Right hindlimb (tissue), 1 donor: ENCODE measurements at regions not wholly inside any gene's neighbourhood (a gene's known extent, or its start where the extent isn't known, plus 50 kb on each side); places are given as distances from the start of the nearest gene placed in this dataset.
"Not testable (repeated sequence)": the region's sequence is repeated elsewhere in the genome, so short reads cannot be mapped to it uniquely, and the experiment has no call there.

Experiments used
- DNase-seq: peaks from one replicate; pipeline ENCODE4 v3.0.0-alpha.2; 2018

- no peak for DNase-seq
These were observed 58.9 kb downstream of the OR5AK2 start for GRCh38 chr11:57047610-57048009.

- DNase-seq = no peak
These were observed 61.0 kb downstream of the OR5AK2 start for GRCh38 chr11:57049749-57050148.

- DNase-seq = no peak
These were observed 66.1 kb downstream of the OR5AK2 start for GRCh38 chr11:57054817-57055216.

- DNase-seq = no peak
These were observed 67.0 kb downstream of the OR5AK2 start for GRCh38 chr11:57055744-57056143.

GRCh38 chr11:57056735-57057134, 68.0 kb downstream of the OR5AK2 start:
- no peak for DNase-seq

- DNase-seq = no peak
These were observed 68.8 kb downstream of the OR5AK2 start for GRCh38 chr11:57057561-57057960.

GRCh38 chr11:57062957-57063356, 74.2 kb downstream of the OR5AK2 start:
- not testable (repeated sequence) for DNase-seq

GRCh38 chr11:57069942-57070341, 81.2 kb downstream of the OR5AK2 start:
- DNase-seq = no peak

GRCh38 chr11:57071829-57072228, 83.1 kb downstream of the OR5AK2 start:
- no peak for DNase-seq

- DNase-seq = no peak
These were observed 83.9 kb downstream of the OR5AK2 start for GRCh38 chr11:57072640-57073039.

- no peak for DNase-seq
These were observed 84.4 kb downstream of the OR5AK2 start for GRCh38 chr11:57073128-57073527.

GRCh38 chr11:57081356-57081755, 92.6 kb downstream of the OR5AK2 start:
- no peak for DNase-seq

- no peak for DNase-seq
These were observed 93.4 kb downstream of the OR5AK2 start for GRCh38 chr11:57082125-57082524.

GRCh38 chr11:57083641-57084385, 95.1 kb downstream of the OR5AK2 start:
- no peak for DNase-seq

- DNase-seq = no peak
These were observed 96.1 kb upstream of the LRRC55 start for GRCh38 chr11:57085611-57086010.

- no peak for DNase-seq
These were observed 93.8 kb upstream of the LRRC55 start for GRCh38 chr11:57087991-57088390.

GRCh38 chr11:57092028-57092698, 89.6 kb upstream of the LRRC55 start:
- DNase-seq = no peak

GRCh38 chr11:57094181-57094935, 87.4 kb upstream of the LRRC55 start:
- DNase-seq = no peak

- DNase-seq = no peak
These were observed 86.3 kb upstream of the LRRC55 start for GRCh38 chr11:57095417-57095816.

GRCh38 chr11:57095896-57096295, 85.9 kb upstream of the LRRC55 start:
- DNase-seq = no peak

- no peak for DNase-seq
These were observed 84.6 kb upstream of the LRRC55 start for GRCh38 chr11:57097149-57097548.

- no peak for DNase-seq
These were observed 83.6 kb upstream of the LRRC55 start for GRCh38 chr11:57098191-57098590.

- no peak for DNase-seq
These were observed 81.0 kb upstream of the LRRC55 start for GRCh38 chr11:57100638-57101331.
